Prostate gland (tissue), 2 donors: ENCODE measurements at regions not wholly inside any gene's neighbourhood (a gene's known extent, or its start where the extent isn't known, plus 50 kb on each side); places are given as distances from the start of the nearest gene placed in this dataset.

Experiments
- POLR2A ChIP-seq: fragments of 450-650 bp; IDR thresholded peaks from one replicate; pipeline ENCODE4 v1.6.1; 2016; ENCODE audit warnings: antibody characterized with exemption, mild to moderate bottlenecking
- POLR2AphosphoS5 ChIP-seq: sonication (generic); formaldehyde crosslinking; IDR thresholded peaks from one replicate; pipeline ENCODE4 v1.6.1; 2017; ENCODE audit warnings: antibody characterized with exemption
- TF ChIP-seq, protein P1 (sequence below), 4 experiments: fragments of 200-600 bp in 2 of 4; fragments of 450-650 bp in 2 of 4; sonication (generic) in 2 of 4; IDR thresholded peaks; 1 replicate in 3 of 4; 2 replicates in 1 of 4; pipeline ENCODE4 v1.5.1; 2016 to 2019; ENCODE audit warnings: antibody characterized with exemption in 4 of 4, mild to moderate bottlenecking in 2 of 4, moderate library complexity in 2 of 4

DNA sequence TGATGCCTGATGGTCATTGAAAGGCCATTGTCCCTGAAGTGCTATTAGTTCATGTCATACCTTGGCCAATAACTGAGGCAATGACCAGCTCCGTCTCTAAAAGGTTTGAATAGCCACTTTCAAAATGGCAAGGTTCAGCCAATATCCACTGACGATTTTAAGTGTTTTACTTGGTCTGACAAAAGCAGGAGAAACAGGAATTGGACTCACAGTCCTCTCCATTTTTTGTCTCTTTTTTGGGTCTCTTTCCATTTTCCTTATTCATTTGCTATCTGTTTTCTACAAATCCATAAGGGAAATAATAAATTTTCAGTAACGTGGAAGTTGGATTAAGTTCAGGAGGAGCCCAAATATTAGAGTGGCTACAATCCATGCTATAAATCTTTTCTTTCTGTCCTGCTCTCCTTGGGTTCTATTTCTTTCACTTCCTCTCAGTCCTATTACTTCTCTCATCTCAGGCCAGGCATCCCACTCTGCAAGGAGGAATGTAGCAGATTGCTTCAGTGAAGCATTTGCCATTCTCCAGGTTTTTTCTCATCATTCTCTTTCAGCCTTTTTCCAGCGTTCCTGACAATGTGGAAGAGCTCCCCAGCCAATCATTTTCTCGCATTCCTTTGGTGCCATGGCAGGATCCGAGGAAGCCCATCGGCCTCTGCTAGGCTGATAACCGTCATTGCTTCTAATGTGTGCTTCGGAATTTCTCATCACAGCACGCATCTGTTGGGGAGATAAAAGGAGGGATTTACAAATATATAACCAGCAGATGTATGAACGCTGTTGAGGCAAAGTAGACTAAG, 414.5 kb downstream of the ADGRL2 start:
- TF ChIP-seq POLR2A (no peak), POLR2AphosphoS5 (no peak)
- TF ChIP-seq, protein P1, sequence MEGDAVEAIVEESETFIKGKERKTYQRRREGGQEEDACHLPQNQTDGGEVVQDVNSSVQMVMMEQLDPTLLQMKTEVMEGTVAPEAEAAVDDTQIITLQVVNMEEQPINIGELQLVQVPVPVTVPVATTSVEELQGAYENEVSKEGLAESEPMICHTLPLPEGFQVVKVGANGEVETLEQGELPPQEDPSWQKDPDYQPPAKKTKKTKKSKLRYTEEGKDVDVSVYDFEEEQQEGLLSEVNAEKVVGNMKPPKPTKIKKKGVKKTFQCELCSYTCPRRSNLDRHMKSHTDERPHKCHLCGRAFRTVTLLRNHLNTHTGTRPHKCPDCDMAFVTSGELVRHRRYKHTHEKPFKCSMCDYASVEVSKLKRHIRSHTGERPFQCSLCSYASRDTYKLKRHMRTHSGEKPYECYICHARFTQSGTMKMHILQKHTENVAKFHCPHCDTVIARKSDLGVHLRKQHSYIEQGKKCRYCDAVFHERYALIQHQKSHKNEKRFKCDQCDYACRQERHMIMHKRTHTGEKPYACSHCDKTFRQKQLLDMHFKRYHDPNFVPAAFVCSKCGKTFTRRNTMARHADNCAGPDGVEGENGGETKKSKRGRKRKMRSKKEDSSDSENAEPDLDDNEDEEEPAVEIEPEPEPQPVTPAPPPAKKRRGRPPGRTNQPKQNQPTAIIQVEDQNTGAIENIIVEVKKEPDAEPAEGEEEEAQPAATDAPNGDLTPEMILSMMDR (IDR thresholded peaks at IDR 0.05), result no peak
